Parathyroid adenoma (tissue), 2 donors: ENCODE measurements at regions not wholly inside any gene's neighbourhood (a gene's known extent, or its start where the extent isn't known, plus 50 kb on each side); places are given as distances from the start of the nearest gene placed in this dataset.

Source experiments
- H2AFZ ChIP-seq: fragments of 300-600 bp; sonication (generic); one replicate; pipeline ENCODE4 v1.7.0; 2017; ENCODE audit warnings: antibody characterized with exemption, mild to moderate bottlenecking
- H3K27ac ChIP-seq: fragments of 300-600 bp; sonication (generic); one replicate; pipeline ENCODE4 v1.7.0; 2017
- H3K27me3 ChIP-seq: fragments of 300-600 bp; sonication (generic); one replicate; pipeline ENCODE4 v1.7.0; 2017; ENCODE audit warnings: low read length; ENCODE audit not compliant: control insufficient read depth, insufficient read depth
- H3K36me3 ChIP-seq: fragments of 300-600 bp; sonication (generic); one replicate; pipeline ENCODE4 v1.7.0; 2017; ENCODE audit warnings: low read length; ENCODE audit not compliant: control insufficient read depth, insufficient read depth
- H3K4me1 ChIP-seq: fragments of 300-600 bp; sonication (generic); one replicate; pipeline ENCODE4 v1.7.0; 2017; ENCODE audit warnings: control low read depth
- H3K4me2 ChIP-seq: fragments of 300-600 bp; sonication (generic); one replicate; pipeline ENCODE4 v1.7.0; 2017; ENCODE audit warnings: low read length
- H3K4me3 ChIP-seq: fragments of 300-600 bp; sonication (generic); one replicate; pipeline ENCODE4 v1.7.0; 2017; ENCODE audit warnings: low read depth, low read length
- H3K79me2 ChIP-seq: fragments of 300-600 bp; sonication (generic); one replicate; pipeline ENCODE4 v1.7.0; 2017; ENCODE audit warnings: control low read depth
- H3K9ac ChIP-seq: fragments of 300-600 bp; sonication (generic); one replicate; pipeline ENCODE4 v1.7.0; 2017; ENCODE audit warnings: mild to moderate bottlenecking
- H3K9me3 ChIP-seq: fragments of 300-600 bp; sonication (generic); one replicate; pipeline ENCODE4 v1.7.0; 2017; ENCODE audit warnings: low read length; ENCODE audit not compliant: control insufficient read depth
- TF ChIP-seq, protein P1 (sequence below): fragments of 300-600 bp; sonication (generic); IDR thresholded peaks from one replicate; pipeline ENCODE4 v1.7.0; 2017; ENCODE audit warnings: antibody characterized with exemption, mild to moderate bottlenecking
- donor health status: primary hyperparathyroidism.

DNA sequence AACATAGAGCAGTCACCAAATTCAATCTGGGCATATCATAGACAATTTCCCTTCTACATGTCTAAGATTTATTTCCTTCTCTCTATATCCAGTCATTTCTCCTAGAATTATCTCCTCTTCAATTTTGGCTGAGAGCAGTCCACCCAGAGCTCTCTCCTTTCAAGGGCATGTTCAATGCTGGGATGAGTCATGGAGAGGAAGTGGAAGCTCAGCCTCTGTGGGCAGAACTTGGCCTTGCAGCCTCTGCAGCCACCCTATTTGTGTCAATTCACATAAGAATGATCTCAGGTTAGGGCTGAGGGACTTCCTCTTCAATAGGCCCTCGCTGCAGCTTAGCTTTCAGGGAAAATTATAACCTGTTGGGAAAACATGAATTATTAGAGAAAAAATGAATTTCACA is 560.8 kb downstream of the POM121L12 start:
- Histone ChIP-seq H3K27me3 (no peaks in the 10 kb centered on the region), H3K27ac (no peak overlapping the region), H3K9ac (no peak overlapping the region), H3K4me2 (no peak overlapping the region), H3K79me2 (no peaks in the 10 kb centered on the region), H3K4me1 (no peaks in the 10 kb centered on the region), H3K4me3 (no peak overlapping the region), H2AFZ (no peak overlapping the region), H3K36me3 (no peaks in the 10 kb centered on the region), H3K9me3 (no peaks in the 10 kb centered on the region)
- TF ChIP-seq, protein P1, sequence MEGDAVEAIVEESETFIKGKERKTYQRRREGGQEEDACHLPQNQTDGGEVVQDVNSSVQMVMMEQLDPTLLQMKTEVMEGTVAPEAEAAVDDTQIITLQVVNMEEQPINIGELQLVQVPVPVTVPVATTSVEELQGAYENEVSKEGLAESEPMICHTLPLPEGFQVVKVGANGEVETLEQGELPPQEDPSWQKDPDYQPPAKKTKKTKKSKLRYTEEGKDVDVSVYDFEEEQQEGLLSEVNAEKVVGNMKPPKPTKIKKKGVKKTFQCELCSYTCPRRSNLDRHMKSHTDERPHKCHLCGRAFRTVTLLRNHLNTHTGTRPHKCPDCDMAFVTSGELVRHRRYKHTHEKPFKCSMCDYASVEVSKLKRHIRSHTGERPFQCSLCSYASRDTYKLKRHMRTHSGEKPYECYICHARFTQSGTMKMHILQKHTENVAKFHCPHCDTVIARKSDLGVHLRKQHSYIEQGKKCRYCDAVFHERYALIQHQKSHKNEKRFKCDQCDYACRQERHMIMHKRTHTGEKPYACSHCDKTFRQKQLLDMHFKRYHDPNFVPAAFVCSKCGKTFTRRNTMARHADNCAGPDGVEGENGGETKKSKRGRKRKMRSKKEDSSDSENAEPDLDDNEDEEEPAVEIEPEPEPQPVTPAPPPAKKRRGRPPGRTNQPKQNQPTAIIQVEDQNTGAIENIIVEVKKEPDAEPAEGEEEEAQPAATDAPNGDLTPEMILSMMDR, result no peak

DNA sequence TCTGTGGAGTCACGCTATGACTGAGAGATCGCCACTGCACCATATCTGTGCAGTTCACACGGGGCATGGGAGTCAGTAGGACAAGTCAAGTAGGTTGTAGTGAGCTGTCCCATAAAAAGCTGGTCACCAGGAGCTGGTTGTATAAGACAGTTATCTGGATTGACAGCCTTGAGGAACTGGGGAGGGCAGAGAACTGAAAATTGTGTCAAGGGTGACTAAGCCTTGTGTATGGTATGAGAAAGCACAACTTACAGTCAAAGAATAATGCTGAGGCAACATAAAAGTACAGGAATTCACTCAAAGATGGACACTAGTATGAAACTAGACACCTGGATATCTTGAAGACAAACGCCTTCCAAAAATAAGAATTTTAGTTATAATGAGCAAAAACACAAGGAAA is 564.9 kb downstream of the POM121L12 start:
- Histone ChIP-seq H2AFZ (no peak overlapping the region), H3K9me3 (no peaks in the 10 kb centered on the region)

DNA sequence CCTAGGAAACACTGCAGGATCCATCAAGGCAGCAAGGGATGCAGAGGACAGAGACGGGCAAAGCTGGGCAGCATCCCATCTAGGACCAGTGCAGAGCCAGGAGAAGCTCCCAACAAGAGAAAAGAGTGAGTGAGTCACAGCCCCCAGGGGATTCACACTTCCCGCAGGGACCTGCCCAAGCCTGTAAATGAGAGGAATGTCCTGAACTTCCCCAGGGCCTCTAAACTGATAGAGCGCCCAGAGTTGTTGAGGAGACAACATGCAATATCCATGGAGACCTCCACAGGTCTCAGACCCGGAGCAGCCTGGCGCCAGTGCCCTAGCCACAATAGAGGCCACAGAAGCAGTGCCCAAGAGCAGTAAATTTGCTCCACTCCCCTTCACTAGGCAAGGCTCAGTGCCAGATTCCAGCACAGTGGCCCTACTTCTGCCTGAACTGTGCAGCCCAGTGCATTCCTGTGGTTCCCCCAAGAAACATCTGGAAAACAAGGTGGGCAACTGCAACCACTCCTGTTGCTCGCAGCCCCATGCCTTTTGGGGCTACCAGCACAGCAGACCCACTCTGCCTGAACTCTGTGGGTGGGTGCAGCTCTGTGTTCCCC is 567.5 kb downstream of the POM121L12 start:
- H3K36me3 ChIP-seq, result no peaks in the 10 kb centered on the region
- no peaks in the 10 kb centered on the region for H3K79me2 ChIP-seq
- no peaks in the 10 kb centered on the region for H3K4me1 ChIP-seq
- no peak overlapping the region for H3K4me3 ChIP-seq
- H3K27ac ChIP-seq, result no peak overlapping the region
- no peak overlapping the region for H3K9ac ChIP-seq
- no peaks in the 10 kb centered on the region for H3K27me3 ChIP-seq
- no peak overlapping the region for H3K4me2 ChIP-seq
- TF ChIP-seq, protein P1, result no peak
- H2AFZ ChIP-seq, result no peak overlapping the region
- H3K9me3 ChIP-seq, result peaks cover 3% of the 10 kb centered on the region

More for the DNA sequence above, 564.9 kb downstream of the POM121L12 start:
- H3K4me2 ChIP-seq, result no peak overlapping the region
- H3K27me3 ChIP-seq, result no peaks in the 10 kb centered on the region
- H3K36me3 ChIP-seq, result no peaks in the 10 kb centered on the region
- no peak overlapping the region for H3K4me3 ChIP-seq
- H3K4me1 ChIP-seq, result no peaks in the 10 kb centered on the region
- TF ChIP-seq, protein P1, result no peak
- no peaks in the 10 kb centered on the region for H3K79me2 ChIP-seq
- H3K9ac ChIP-seq, result no peak overlapping the region
- no peak overlapping the region for H3K27ac ChIP-seq

DNA sequence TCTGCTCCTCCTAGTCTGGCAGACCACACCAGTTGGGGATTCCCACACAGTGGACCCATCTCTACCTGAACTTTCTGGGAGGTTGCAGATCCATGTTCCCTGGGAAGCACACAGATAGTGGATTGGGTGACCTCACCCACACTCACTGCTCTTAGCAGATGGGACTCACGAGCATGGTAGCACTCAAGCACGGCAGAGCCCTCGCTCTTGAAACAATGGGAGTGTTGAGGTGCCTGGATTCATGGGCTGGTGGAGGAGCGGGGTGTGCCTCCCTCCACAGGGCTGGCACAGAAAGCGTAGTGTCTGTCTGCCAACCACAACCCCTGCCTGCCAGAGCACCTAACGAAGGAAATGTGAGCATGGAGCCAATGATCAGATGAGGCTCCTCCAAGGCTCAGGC is 568.0 kb downstream of the POM121L12 start:
- no peak overlapping the region for H3K9ac ChIP-seq
- H3K79me2 ChIP-seq, result no peaks in the 10 kb centered on the region
- no peak overlapping the region for H2AFZ ChIP-seq
- H3K4me3 ChIP-seq, result no peak overlapping the region
- TF ChIP-seq, protein P1, result no peak
- no peaks in the 10 kb centered on the region for H3K27me3 ChIP-seq
- no peak overlapping the region for H3K27ac ChIP-seq
- H3K4me2 ChIP-seq, result no peak overlapping the region
- no peaks in the 10 kb centered on the region for H3K36me3 ChIP-seq
- peaks cover 3% of the 10 kb centered on the region for H3K9me3 ChIP-seq
- no peaks in the 10 kb centered on the region for H3K4me1 ChIP-seq

DNA sequence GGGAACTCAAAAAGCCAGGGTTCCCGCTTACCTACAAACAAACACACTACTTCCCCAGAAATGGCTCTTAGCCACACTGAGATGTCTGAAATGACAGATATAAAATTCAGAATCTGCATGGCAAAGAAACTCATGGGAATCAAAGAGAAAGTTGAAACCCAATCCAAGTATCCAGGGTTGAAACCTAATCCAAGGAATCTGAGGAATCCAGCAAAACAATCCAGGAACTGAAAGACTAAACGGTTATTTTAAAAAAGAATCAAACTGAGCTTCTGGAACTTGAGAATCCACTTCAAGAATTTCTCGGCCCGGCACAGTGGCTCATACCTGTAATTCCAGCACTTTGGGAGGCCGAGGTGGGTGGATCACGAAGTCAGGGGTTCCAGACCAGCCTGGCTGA is 568.8 kb downstream of the POM121L12 start:
- Histone ChIP-seq H2AFZ (no peak overlapping the region), H3K27ac (no peak overlapping the region), H3K9me3 (peaks cover 3% of the 10 kb centered on the region), H3K79me2 (no peaks in the 10 kb centered on the region), H3K36me3 (no peaks in the 10 kb centered on the region), H3K4me3 (no peak overlapping the region), H3K4me1 (no peaks in the 10 kb centered on the region), H3K9ac (no peak overlapping the region), H3K4me2 (no peak overlapping the region), H3K27me3 (no peaks in the 10 kb centered on the region)
- TF ChIP-seq, protein P1, result no peak
